HG03175 (cell line): ENCODE measurements at regions not wholly inside any gene's neighbourhood (a gene's known extent, or its start where the extent isn't known, plus 50 kb on each side); places are given as distances from the start of the nearest gene placed in this dataset.
A peak's percentile ranks its signal among the peaks of the same experiment; 100 is the strongest.

Experiments used
- ATAC-seq: cut with Tn5 transposase; IDR thresholded peaks from one replicate; pipeline ENCODE4 v1.9.1; 2021; ENCODE audit warnings: mild to moderate bottlenecking, moderate library complexity; ENCODE audit not compliant: unreplicated experiment

DNA sequence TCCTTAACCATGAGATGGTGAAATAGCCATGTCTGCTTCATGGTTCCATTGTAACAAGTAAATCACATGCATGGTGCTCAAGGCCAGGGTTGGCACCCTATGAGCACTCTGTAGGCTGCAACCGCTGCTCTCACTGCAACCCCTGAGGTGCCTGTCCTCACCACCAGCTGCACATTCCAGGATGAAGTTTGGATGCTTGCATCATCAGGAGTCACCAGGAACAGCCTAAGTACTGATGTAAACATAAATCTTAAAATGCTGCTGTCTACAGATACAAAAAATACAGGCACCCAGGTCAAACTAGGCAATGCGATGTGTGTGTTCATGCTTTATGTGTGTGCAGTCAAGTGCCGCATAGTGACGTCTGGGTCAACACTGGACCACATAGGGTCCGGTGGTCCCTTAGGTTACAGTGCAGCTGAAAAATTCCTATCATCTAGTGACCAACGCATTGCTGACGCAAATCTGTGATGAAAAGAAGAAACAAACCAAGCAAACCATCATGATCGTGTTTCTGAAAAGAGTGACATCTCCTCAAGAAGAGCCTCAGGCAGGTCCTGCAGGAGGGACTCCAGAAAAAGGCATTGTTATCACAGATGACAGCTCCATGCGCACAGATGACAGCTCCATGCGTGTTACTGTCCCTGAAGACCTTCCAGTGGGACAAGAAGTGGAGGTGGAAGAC lies 234.8 kb downstream of the AUH start:
- ATAC-seq = no peak

DNA sequence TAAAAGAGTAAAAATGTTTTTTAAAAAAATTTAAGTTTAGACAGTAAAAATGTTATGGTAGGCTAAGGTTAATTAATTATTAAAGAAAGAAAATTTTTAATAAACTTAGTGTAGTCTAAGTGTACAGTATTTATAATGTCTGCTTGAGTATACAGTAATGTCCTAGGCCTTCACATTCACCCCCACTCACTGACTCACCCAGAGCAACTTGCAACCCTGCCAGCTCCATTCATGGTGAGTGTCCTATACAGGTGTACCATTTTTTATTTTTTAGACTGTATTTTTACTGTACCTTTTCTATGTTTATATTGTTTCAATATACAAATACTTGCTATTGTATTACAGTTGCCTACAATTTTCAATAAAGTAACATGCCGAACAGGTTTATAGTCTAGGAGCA lies 234.1 kb downstream of the AUH start:
- ATAC-seq = no peak

DNA sequence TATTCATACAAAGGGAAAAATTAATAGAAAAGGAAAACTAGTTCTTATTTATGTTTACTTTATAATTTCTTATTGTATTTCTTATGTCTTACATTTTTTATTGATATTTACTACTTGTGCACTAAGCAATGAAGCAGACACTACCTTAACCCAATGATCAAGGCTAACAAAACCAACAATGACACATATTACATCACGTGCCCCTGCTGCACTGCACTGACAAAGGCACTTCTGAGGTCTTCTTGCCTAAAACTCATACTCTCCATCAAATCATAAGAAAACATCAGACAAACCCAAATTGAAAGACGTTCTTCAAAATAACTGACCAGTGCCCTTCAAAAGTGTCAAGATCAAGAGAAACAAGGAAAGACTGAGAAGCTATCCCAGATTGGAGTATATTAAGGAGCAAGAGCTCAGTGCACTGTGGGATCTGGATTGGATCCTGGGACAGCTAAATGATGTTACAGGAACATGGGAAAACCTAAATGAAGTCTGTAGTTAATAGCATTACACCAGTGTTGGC lies 230.9 kb downstream of the AUH start:
- no peak for ATAC-seq

DNA sequence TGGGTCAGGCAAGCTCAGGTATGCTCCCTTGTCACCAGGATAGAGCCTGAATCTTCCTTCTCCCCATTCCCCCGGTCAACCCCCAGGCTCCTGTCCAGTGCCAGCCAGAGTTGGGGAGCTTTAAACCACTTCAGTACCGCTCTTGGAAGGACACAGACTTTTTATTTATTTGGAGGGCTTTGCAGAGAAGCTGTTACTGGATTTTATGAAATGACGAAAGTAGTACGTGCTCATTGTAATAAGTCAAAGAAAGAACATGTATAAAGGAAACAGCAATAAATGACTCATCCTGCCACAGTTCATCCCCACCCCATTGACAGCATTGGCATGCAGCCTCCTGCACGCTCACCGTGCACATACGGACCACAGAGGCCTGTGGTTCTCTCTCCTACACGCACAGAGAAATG lies 230.3 kb downstream of the AUH start:
- ATAC-seq = peak; percentile 55

DNA sequence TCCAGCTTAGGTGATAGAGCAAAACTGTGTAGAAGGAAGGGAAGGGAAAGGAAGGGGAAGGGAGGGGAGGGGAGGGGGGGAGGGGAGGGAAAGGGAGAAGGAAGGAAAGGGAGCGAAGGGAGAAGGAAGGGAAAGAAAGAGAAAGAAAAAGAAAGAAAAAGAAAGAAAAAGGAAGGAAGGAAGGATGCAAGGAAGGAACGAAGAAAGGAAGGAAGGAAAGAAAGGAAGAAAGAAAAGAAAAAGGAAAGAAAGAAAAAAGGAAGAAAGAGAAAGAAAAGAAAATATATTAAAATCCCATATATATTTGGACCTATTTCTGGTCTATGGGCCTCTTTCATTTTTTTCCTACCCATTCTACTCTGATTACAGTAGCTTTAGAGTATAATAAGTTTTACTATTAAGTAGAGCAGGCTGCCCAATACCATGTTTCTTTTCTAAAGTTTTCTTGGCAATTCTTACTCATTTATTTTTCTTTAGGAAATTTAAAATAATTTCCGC lies 229.1 kb downstream of the AUH start:
- no peak for ATAC-seq

DNA sequence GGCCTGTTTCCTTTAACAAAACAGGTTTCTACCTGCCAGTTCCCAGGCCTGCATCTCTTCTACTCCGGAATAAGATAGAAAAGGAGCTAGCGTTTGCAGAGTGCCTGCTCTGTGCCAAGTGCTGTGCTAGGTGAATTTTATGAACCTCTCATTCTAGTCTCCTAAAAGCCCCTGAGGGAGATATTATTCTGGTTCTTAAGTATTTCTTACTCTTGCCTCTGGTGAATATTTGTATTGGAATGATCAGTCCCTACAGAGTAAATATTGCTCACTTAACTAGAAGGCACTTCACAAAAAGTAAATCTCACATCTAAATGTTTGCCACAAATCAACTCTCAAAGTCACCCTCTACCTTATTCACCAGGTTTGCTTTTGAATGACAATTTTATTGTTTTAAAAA lies 227.1 kb downstream of the AUH start:
- ATAC-seq = no peak

DNA sequence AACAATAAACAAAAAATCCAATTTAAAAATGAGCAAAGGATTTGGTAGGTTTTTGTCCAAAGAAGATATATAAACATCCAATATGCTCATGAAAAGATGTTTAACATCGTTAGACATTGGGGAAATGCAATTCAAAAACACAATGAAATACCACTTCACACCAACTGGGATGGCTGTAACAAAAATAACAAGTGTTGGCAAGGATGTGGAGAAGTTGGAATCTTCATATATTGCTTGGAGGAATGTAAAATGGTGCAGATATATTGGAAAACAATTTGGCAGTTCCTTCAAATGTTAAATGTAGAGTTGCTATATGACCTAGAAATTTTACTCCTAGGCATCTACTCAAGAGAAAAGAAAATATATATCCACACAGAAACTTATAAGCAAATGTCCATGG lies 224.3 kb downstream of the AUH start:
- ATAC-seq = no peak

DNA sequence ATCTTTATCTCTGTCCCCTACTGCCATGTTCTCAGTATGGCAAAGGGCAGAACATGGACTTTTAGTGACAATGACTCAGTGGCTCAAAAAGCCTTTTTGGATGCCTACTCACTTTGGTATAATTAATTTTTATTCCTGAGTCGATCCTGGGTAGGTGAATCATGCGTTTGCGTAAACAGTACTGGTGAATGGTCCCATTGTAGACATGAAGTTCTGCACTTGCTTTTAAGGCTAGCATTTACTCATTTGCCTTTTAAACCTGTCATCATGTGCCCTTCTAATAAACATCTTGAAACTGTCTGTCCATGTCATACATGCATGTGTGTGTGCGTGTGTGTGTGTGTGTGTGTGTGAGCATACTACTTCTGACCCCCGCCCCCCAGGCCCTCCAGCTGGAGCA lies 223.0 kb downstream of the AUH start:
- no peak for ATAC-seq

DNA sequence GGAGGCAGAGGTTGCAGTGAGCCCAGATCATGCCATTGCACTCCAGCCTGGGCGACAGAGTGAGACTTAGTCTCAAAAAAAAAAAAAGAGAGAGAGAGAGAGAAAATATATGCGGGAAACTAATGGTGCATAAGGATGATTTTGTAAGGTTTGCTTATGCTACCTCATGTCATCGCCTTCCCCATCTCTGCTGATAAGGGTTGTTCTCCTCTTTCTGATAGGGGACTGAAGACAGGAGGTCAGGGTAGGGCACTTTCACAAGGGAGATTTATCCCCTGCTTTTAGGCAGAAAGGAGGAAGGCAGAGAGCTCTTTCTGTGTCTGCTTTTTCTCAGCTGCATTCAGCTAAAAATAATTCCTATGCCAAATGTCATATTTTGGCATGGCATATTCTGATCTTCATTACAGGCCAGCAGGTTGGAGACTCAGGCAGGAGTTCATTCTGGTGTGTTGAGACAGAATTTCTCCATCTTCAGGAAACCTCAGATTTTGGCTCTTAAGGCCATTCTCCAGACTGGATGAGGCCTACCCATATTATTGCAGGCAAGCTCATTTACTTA lies 220.2 kb downstream of the AUH start:
- no peak for ATAC-seq

DNA sequence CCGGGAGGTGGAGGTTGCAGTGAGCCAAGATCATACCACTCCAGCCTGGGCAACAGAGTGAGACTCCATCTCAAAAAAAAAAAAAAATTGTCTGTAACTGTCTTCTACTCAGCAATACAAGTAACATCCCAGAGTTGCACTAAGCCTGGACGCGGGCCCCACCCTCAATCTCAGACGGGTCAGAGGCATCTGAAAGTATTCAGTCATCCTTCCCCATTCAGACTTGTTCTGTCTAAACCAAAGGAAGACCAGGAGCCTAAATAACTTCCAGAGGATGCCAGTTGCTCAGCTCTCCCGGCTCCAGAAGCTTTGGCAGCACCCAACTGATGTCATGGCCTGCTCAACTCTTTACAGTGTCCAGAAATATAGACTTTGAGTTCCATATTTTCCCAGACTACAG lies 218.6 kb downstream of the AUH start:
- no peak for ATAC-seq

DNA sequence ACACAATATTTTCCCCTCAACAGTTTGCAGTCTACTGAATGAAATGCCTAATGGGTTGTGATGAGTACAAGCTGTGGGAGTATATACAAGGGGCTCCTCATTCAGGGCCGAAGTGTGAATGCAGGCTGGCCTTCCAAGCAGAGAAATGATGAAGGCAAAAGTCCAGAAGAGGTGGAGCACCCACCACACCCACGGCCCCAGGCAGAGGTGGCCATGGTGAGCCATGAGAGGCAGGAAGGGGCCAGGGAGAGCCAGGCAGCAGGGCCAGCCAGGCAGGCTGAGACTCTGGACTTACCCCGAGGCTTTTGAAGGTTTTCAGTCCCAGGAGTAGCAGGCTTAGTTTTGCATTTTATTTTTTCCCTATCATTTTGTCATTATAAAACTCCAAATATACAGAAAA lies 218.1 kb downstream of the AUH start:
- ATAC-seq = no peak

DNA sequence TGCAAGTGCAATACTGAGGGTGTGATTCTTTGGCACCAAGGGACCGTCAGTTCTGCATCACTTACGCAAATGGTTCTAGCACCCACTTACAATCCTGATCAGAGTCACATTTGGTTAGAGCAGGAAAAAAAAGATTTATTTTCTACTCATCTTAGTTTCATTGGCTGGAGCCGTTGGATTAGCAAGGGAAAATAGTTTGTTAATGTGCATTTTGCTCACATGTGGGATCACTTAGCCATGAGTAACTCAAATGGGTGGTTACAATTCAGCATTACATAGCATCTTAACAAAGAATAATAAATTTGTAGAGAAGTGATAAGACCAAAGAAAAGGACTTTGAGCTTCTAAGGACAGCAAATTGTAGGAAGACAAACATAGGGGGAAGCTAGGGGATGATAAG lies 216.9 kb downstream of the AUH start:
- ATAC-seq = no peak

DNA sequence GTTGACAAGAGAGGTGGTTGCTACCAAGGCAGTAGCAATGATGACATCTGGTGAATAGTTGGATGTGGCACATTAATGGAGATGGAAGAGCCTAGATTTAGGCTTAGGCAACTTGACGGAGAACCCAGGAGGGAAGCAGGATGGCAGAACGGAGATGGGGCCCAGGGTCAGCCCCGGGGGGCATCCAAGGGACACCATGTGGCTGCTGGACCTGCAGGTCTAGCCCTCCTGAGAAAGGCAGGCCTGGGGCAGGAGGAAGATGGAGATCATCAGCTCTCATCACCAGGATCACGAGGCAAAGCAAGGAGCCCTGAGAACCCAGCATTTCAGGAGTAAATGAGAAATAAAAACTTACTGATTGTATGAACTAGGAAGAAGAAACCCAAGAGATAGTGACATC lies 216.2 kb downstream of the AUH start:
- ATAC-seq = no peak

DNA sequence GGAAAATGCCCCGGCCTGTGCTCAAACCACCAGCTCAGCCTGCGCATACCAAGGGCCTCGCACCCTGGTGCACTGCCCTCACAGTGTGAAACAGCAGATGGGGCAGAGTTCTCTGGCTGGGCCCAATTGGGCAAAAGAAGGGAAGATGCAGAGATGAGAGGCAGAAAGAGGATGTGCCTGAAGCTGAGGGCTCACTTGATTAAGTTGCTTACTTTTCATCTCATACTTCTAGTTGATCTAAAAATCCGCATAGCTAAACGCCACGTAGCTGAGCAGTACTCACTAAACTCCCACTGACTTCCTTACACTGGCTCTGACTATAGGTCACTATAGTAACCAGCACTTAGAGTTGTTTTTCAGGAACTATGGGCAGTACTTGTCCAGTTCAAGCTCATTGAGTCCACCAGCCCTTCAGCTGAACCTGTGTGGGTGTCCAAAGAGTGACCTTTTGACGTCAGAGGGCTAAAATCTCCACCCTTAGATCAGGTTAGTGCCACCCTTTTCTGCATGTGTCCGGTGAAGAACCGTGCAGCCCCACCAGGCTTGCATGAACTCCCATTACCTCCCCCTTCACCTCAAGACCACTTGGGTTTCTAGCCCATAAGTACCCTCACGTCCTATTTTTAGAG lies 215.2 kb downstream of the AUH start:
- ATAC-seq = no peak

DNA sequence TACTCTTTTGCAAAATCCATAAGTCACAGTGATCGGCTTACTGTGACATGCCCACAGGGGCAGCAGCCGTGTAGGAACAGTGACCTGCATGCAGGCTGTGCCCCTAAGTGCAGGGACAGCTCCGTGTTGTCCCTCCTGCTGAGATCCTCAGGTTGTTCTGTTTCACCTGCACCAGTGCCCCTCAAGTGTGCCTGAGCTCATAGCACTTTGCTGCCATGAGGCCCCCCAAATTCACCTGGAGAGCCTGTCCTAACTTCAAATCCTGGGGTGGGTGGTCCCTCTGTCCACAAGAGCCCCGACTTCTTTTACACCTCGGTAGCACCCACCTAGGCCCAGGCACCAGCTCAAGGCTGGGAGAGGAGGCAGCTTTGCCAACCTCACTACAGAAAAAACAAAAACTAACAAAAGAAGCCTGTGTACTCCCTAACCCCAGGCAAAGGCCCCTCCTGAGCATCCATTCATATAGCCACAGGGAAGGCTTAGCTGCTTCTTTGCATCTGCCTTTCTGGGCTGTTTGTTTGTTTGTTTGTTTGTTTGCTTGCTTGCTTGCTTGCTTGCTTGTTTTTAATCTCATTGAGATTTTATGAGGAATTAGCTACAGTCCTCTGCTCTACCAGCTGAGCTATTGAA lies 214.5 kb downstream of the AUH start:
- no peak for ATAC-seq

DNA sequence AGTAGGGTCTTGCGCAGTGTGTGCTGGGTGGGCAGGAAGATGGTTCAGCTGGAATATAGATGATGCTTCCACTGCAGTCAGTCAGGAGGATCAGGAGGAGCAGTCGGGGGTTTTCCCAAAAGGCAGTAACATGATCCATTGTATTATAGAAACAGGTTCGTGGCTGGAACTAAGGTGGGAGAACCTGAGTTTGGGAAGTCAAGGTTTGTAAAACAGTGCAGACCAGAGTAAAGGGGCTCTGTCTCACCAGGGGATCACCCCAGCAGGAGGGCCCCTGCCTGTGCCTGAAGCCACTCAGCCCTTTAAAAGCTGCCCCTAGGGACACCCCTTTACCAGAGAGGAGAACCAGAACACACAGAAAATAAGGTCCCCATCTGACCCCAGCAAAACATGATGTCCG lies 213.4 kb downstream of the AUH start:
- no peak for ATAC-seq

DNA sequence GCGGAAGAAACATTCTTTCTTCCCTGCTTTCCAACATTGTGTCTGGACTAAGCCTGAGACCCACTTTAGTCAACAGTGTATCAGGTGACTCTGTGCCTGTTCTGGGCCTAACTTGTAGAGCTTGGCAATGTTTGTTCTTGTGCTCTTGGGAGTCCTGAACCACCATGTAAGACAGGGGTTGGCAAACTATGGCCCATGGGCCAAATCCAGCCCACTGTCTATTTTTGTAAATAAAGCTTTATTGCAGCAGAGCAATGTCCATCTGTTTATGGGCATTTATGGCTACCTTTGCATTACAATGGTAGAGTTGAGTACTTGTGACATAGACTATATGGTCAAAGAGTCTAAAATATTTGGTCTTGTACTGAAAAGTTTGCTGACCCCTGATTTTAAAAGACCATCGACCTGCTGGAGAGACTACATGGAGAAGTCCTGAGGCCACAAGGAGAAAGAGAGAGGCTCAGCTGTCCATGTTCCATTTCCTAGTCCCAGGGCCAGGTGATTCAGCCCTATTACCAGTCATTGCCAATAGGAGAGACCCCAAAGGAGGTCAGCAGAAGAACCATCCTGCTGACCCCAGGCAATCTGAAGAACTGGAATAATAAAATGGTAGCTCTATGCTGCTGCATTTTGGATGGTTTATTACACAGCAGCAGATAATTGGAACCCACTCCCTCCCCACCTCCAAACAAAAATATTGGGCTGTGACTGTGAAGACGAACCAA lies 211.3 kb downstream of the AUH start:
- no peak for ATAC-seq

DNA sequence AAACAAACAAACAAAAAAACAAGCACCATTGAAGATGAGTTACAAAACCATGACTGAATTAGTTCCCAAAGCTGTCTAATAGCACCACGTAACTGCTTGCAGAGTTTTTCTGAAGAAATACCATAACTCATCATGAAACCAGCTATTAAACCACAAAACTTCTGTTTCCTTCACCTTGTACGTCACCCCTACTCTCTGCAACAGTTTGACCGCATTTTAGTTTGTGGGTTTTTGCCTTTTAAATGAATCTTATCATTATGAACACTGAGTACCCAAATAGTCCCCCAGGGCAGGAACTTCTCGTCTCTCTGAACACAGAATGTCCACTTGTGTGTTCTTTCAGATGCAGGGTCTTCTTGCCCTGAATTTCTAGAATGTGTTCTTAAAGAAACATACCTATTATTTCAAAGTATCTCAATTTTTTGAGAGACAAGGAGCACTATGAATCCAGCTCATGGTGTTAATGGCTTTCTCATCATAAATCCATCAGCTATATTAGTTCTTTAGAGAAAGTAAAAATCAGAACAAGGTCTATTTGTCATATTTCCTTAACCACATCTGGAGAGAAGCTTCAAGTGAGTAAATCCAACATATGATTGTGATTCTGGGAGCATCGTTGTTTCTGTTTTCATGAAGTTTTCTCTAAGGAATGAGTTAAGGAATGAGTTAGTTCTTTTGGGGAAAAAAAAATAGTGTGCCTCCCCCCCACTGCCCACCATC lies 210.6 kb downstream of the AUH start:
- peak; percentile 80 for ATAC-seq

DNA sequence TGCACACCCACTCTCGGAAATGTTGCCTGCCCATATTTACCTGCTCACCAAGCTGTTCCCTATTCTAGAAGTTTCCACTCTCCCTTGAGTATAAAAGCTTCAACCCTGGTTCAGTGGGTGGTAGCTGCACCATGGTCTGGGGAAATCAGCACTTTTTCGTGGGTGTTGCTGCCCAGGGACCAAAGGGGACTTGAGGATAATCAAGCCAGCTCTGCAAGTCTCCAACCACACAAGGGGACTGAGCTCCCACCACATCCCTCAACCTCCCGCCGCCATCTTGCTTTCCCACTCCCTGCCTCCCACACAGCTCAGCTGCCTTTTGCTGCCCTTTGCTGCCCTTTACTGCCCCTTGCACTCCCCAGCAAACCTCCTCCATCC lies 210.0 kb downstream of the AUH start:
- no peak for ATAC-seq

DNA sequence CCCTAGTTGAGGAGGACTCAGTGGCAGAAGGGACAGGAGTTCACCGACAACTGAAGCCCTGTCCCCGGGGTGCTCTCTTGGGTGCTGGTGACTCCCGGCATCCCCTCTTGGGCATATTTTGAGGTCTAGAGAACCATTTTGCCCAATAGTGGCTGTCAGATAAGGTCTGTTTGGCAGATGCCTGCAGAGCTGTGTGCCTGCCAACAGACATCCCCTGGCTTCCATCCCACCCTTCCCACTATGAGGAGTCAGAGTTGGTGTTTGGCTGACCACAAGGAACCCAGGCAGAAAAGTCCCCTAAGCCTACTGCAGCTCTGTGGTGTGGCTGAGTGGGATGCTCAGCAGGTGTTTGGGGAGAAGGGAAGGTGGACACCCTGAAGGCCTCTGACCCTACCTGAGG lies 207.0 kb downstream of the AUH start:
- ATAC-seq = no peak

DNA sequence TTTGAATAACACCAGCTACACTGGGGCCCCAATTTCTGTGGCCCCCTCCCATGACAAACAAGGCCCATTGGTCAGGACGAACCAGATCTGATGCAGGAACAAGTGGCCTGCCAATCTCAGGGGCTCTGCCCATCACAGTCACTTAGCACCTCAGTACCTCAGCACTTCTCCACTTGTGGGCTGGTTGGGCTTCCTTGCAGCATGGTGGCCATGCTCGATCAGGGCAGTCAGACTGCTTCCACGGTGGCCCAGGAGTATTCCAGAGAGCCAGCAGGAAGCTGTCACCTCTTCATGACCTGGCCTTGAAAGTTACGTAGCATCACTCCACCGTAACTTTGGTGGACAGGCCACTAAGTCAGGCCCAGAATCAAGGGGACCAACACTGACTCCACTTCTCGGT lies 206.5 kb downstream of the AUH start:
- ATAC-seq = no peak
